HepG2 (cell line): ENCODE measurements at regions not wholly inside any gene's neighbourhood (a gene's known extent, or its start where the extent isn't known, plus 50 kb on each side); places are given as distances from the start of the nearest gene placed in this dataset.

Experiments
- ATAC-seq: fragments of 200-7000 bp; cut with Tn5 transposase; 3 replicates; pipeline ENCODE4 v1.9.1; 2020; ENCODE audit warnings: mild to moderate bottlenecking, moderate library complexity
- BruUV-seq: library from RNA; stranded (reverse); fragments of 400-500 nt; replicated peaks from 2 replicates; lab custom pipeline; 2021; lab: Mats Ljungman, UMichigan
- CTCF ChIA-PET: fragments of 300-600 bp; formaldehyde crosslinking; extraction: SDS; loops from one replicate; lab custom pipeline; 2021; ENCODE audit warnings: low total read pairs, inconsistent platforms, low intra/inter-chr PET ratio; lab: Yijun Ruan, JAX
- POLR2A ChIA-PET: fragments of 350-600 bp; sonication (Branson Sonifier 250); formaldehyde crosslinking; loops from one replicate; lab custom pipeline; 2020; ENCODE audit warnings: antibody characterized with exemption, inconsistent platforms; lab: Yijun Ruan, JAX
- DNase-seq: peaks from one replicate; pipeline ENCODE4 v3.0.0-alpha.2; 2015; ENCODE audit warnings: low spot score
- FAIRE-seq: peaks from 3 replicates; lab custom pipeline; 2011; peaks lifted over from hg19 to GRCh38; lab: Jason Lieb, UNC
- H2AFZ ChIP-seq: one replicate; pipeline ENCODE4 v1.6.1; 2011; ENCODE audit warnings: low read length, inconsistent platforms
- H3K27ac ChIP-seq: fragments of 300-600 bp; 3 replicates; pipeline ENCODE4 v1.8.0; 2011; ENCODE audit warnings: mixed run types, mild to moderate bottlenecking, mixed read lengths, low read length, inconsistent platforms; ENCODE audit not compliant: insufficient read depth; ENCODE audit errors: extremely low read length
- H3K27me3 ChIP-seq, 2 experiments: fragments of 200-600 bp in 1 of 2; 2 replicates in 1 of 2; 3 replicates in 1 of 2; pipeline versions ENCODE4 v1.6.0 to v1.8.0; 2011; ENCODE audit warnings: low read length in 2 of 2, mild to moderate bottlenecking in 2 of 2, moderate library complexity in 2 of 2, inconsistent platforms in 1 of 2; ENCODE audit not compliant: insufficient read depth in 2 of 2, control insufficient read depth in 1 of 2
- H3K36me3 ChIP-seq, 2 experiments: fragments of 200-600 bp in 1 of 2; replicated peaks in 1 of 2; 2 replicates in 1 of 2; 3 replicates in 1 of 2; pipeline versions ENCODE4 v1.5.1 to v1.8.0; 2011; ENCODE audit warnings: low read length in 2 of 2, inconsistent platforms in 1 of 2; ENCODE audit not compliant: insufficient read depth in 2 of 2, control insufficient read depth in 1 of 2
- H3K4me1 ChIP-seq: 2 replicates; pipeline ENCODE4 v1.5.1; 2012; ENCODE audit warnings: low read length, inconsistent platforms; ENCODE audit not compliant: insufficient read depth
- H3K4me2 ChIP-seq: 2 replicates; pipeline ENCODE4 v1.6.0; 2011; ENCODE audit warnings: low read depth, low read length, inconsistent platforms
- H3K4me3 ChIP-seq, 3 experiments: fragments of 200-600 bp in 1 of 3; sonication (generic), shearing (Covaris generic) in 1 of 3; replicated peaks in 1 of 3; 2 replicates each; pipeline ENCODE4 v1.5.1; 2011 to 2016; ENCODE audit warnings: low read length in 3 of 3, inconsistent platforms in 2 of 3, low read depth in 2 of 3, mild to moderate bottlenecking in 2 of 3, control low read depth in 1 of 3, mixed read lengths in 1 of 3; ENCODE audit not compliant: insufficient read depth in 1 of 3
- H3K79me2 ChIP-seq: one replicate; pipeline ENCODE4 v1.6.1; 2011; ENCODE audit warnings: low read length, inconsistent platforms; ENCODE audit not compliant: insufficient read depth
- H3K9ac ChIP-seq: 2 replicates; pipeline ENCODE4 v1.6.0; 2011; ENCODE audit warnings: mild to moderate bottlenecking, low read depth, low read length, inconsistent platforms; ENCODE audit not compliant: insufficient read depth
- H3K9me3 ChIP-seq: 2 replicates; pipeline ENCODE4 v1.5.1; 2012; ENCODE audit warnings: mild to moderate bottlenecking, low read length
- H4K20me1 ChIP-seq: 2 replicates; pipeline ENCODE4 v1.6.0; 2011; ENCODE audit warnings: inconsistent platforms, mild to moderate bottlenecking, low read length, moderate library complexity; ENCODE audit not compliant: insufficient read depth
- BHLHE40 ChIP-seq: IDR thresholded peaks from 2 replicates; pipeline ENCODE4 v1.6.1; 2011; ENCODE audit warnings: low read length, improper control_type of control experiment
- BRCA1 ChIP-seq: sonication (generic); formaldehyde crosslinking; IDR thresholded peaks from 2 replicates; pipeline ENCODE4 v1.4.0; 2020; ENCODE audit warnings: missing genetic modification reagents
- CBX1 ChIP-seq: IDR thresholded peaks from one replicate; pipeline ENCODE4 v1.6.1; 2016; ENCODE audit warnings: antibody characterized with exemption, low read depth
- CBX2 ChIP-seq, 2 experiments: fragments of 200-600 bp in 1 of 2; sonication (generic); formaldehyde crosslinking in 1 of 2; IDR thresholded peaks; 2 replicates each; pipeline versions ENCODE4 v1.7.0 to v1.8.1; 2018 to 2022; ENCODE audit warnings: low read depth in 2 of 2, low read length in 1 of 2, mild to moderate bottlenecking in 1 of 2, missing genetic modification reagents in 1 of 2
- ETV6 ChIP-seq: sonication (generic); formaldehyde crosslinking; conservative IDR thresholded peaks from 2 replicates; pipeline ENCODE4 v1.4.0; 2020; ENCODE audit warnings: missing genetic modification reagents
- FOXA3 ChIP-seq: IDR thresholded peaks from 2 replicates; pipeline ENCODE4 v1.6.1; 2016; ENCODE audit warnings: missing genetic modification reagents, missing compliant biosample characterization
- NBN ChIP-seq: fragments of 450-650 bp; conservative IDR thresholded peaks from 2 replicates; pipeline ENCODE4 v1.6.1; 2017
- TBX2 ChIP-seq: sonication (generic); formaldehyde crosslinking; IDR thresholded peaks from 2 replicates; pipeline ENCODE4 v1.5.0; 2020; ENCODE audit warnings: missing genetic modification reagents, mild to moderate bottlenecking, borderline replicate concordance
- TFDP1 ChIP-seq: IDR thresholded peaks from 2 replicates; pipeline ENCODE4 v1.6.1; 2016; ENCODE audit warnings: missing compliant biosample characterization, missing genetic modification reagents, borderline replicate concordance
- TIGD3 ChIP-seq: sonication (generic); formaldehyde crosslinking; IDR thresholded peaks from 2 replicates; pipeline ENCODE4 v1.5.1; 2020; ENCODE audit warnings: mild to moderate bottlenecking, missing genetic modification reagents, borderline replicate concordance
- ZBTB25 ChIP-seq: IDR thresholded peaks from 2 replicates; pipeline ENCODE4 v1.6.1; 2018; ENCODE audit warnings: missing genetic modification reagents
- ZMYM2 ChIP-seq: sonication (generic); formaldehyde crosslinking; IDR thresholded peaks from 2 replicates; pipeline ENCODE4 v1.8.0; 2022; ENCODE audit warnings: mild to moderate bottlenecking, missing genetic modification reagents
- ZNF354B ChIP-seq: sonication (generic); formaldehyde crosslinking; IDR thresholded peaks from 2 replicates; pipeline ENCODE4 v1.8.0; 2022; ENCODE audit warnings: mild to moderate bottlenecking, missing genetic modification reagents
- ZNF382 ChIP-seq: sonication (generic); formaldehyde crosslinking; IDR thresholded peaks from 2 replicates; pipeline ENCODE4 v1.5.0; 2020; ENCODE audit warnings: missing genetic modification reagents, mild to moderate bottlenecking, borderline replicate concordance
- ZNF562 ChIP-seq: sonication (generic); formaldehyde crosslinking; IDR thresholded peaks from 2 replicates; pipeline ENCODE4 v1.8.0; 2022; ENCODE audit warnings: missing genetic modification reagents, borderline replicate concordance
- ZNF670 ChIP-seq: sonication (generic); formaldehyde crosslinking; IDR thresholded peaks from 2 replicates; pipeline ENCODE4 v1.8.0; 2022; ENCODE audit warnings: mild to moderate bottlenecking, missing genetic modification reagents, borderline replicate concordance
- WGBS: methylation state at CpG from one replicate; pipeline ENCODE4 v1.1.6; 2017; ENCODE audit warnings: low lambda C conversion rate; 5-methylcytosine and 5-hydroxymethylcytosine counted together
- in situ Hi-C: cut with HindIII; loops from 2 replicates; pipeline ENCODE4 v1.10.0; 2017; ENCODE audit warnings: low pct_unique_long_range_greater_than_20kb; ENCODE audit not compliant: extremely low pct_ligation_motif_present
- intact Hi-C: fragments of 100-400 bp; cut with micrococcal nuclease; formaldehyde crosslinking; loops from one replicate; pipeline ENCODE4 v1.10.0; 2022; ENCODE audit not compliant: unreplicated experiment

GRCh38 chr10:28217848-28218247 is 85.0 kb downstream of the MPP7 start:
- no peak for DNase-seq
- FAIRE-seq, result no peak
- in situ Hi-C loops, result no loop called here
- H4K20me1 ChIP-seq, result no peaks in the 10 kb centered on the region
- H3K36me3 ChIP-seq, result no peaks in the 10 kb centered on the region; a peak in 1 of 5 replicates
- H3K27ac ChIP-seq, result no peak overlapping the region
- TF ChIP-seq CBX1 (no peak), BHLHE40 (no peak), BRCA1 (CRISPR knock-in tag) (no peak), ZNF670 (no peak), ZNF562 (no peak), ZBTB25 (CRISPR knock-in tag) (no peak), TIGD3 (CRISPR knock-in tag) (no peak), ZNF354B (CRISPR knock-in tag) (no peak), TFDP1 (CRISPR knock-in tag) (no peak), ZMYM2 (CRISPR knock-in tag) (no peak), NBN (no peak), FOXA3 (CRISPR knock-in tag) (no peak), CBX2 (IDR thresholded peaks at IDR 0.05; ENCODE audit: low read depth, low read length) (no peak), CBX2 (CRISPR knock-in tag; IDR thresholded peaks at IDR 0.05; ENCODE audit: low read depth) (no peak), ZNF382 (no peak), ETV6 (CRISPR knock-in tag) (no peak), TBX2 (CRISPR knock-in tag) (no peak)
- TF ChIP-seq, all 625 proteins: peak for 0
- Histone ChIP-seq H3K27me3 (no peaks in the 10 kb centered on the region), H2AFZ (no peak overlapping the region), H3K79me2 (no peaks in the 10 kb centered on the region), H3K4me3 (no peak overlapping the region), H3K4me1 (peaks cover 9% of the 10 kb centered on the region; the same call in 1 of the 2 replicates), H3K9ac (no peak overlapping the region), H3K4me2 (no peak overlapping the region), H3K9me3 (no peaks in the 10 kb centered on the region)
- intact Hi-C loops, result no loop called here
- ATAC-seq, result no peak
- ChIA-PET POLR2A (no interaction called here), CTCF (no interaction called here)
- BruUV-seq, result no TSS peak
- 88% methylated on average over 7 of the region's 7 CpGs for WGBS
